GM23338 (cell line): ENCODE measurements at regions not wholly inside any gene's neighbourhood (a gene's known extent, or its start where the extent isn't known, plus 50 kb on each side); places are given as distances from the start of the nearest gene placed in this dataset.

ENCODE experiments used
- CREB1 ChIP-seq: fragments of 250-450 bp; sonication (Bioruptor Pico); IDR thresholded peaks from 2 replicates; pipeline ENCODE4 v1.5.0; 2020; ENCODE audit warnings: low read depth, mild to moderate bottlenecking, moderate library complexity
- CTCF ChIP-seq, 2 experiments: fragments of 200-600 bp in 1 of 2; sonication (generic) in 1 of 2; conservative IDR thresholded peaks; 2 replicates each; pipeline versions ENCODE4 v1.5.1 to v1.6.1; 2016 to 2017; ENCODE audit warnings: antibody characterized with exemption in 2 of 2, low read depth in 2 of 2, mild to moderate bottlenecking in 2 of 2, moderate library complexity in 1 of 2
- ETS1 ChIP-seq: IDR thresholded peaks from 2 replicates; pipeline ENCODE4 v1.6.1; 2016; ENCODE audit warnings: antibody characterized with exemption
- EZH2 ChIP-seq: fragments of 200-600 bp; sonication (generic); IDR thresholded peaks from one replicate; pipeline ENCODE4 v1.8.0; 2017; ENCODE audit warnings: antibody characterized with exemption, mild to moderate bottlenecking, low read depth; ENCODE audit not compliant: unreplicated experiment
- EZH2phosphoT487 ChIP-seq: fragments of 200-600 bp; sonication (generic); IDR thresholded peaks from one replicate; pipeline ENCODE4 v1.8.1; 2018; ENCODE audit warnings: antibody characterized with exemption; ENCODE audit not compliant: unreplicated experiment
- POLR2AphosphoS5 ChIP-seq: IDR thresholded peaks from 2 replicates; pipeline ENCODE4 v1.6.1; 2016; ENCODE audit warnings: antibody characterized with exemption, low read depth
- REST ChIP-seq: IDR thresholded peaks from one replicate; pipeline ENCODE4 v1.6.1; 2018; ENCODE audit warnings: antibody characterized with exemption; ENCODE audit not compliant: unreplicated experiment
- STAT1 ChIP-seq: IDR thresholded peaks from one replicate; pipeline ENCODE4 v1.6.1; 2016; ENCODE audit warnings: antibody characterized with exemption; ENCODE audit not compliant: unreplicated experiment
- ZNF331 ChIP-seq: fragments of 250-450 bp; sonication (Bioruptor Pico); IDR thresholded peaks from 2 replicates; pipeline ENCODE4 v1.5.0; 2020; ENCODE audit warnings: low read depth, mild to moderate bottlenecking, moderate library complexity

GRCh38 chr10:10418387-10418786 lies 599.3 kb upstream of the CELF2 start:
- TF ChIP-seq ZNF331 (CRISPR knock-in tag) (no peak), CTCF (conservative IDR thresholded peaks at IDR 0.05; ENCODE audit: low read depth in 2 of 2) (no peak), EZH2 (no peak), EZH2phosphoT487 (no peak), POLR2AphosphoS5 (no peak), CREB1 (no peak), REST (no peak), ETS1 (no peak), STAT1 (no peak)
